Mesothelial cell of epicardium (in vitro differentiated cells): ENCODE measurements at regions not wholly inside any gene's neighbourhood (a gene's known extent, or its start where the extent isn't known, plus 50 kb on each side); places are given as distances from the start of the nearest gene placed in this dataset.

Source experiments
- DNase-seq, 2 experiments: peaks; one replicate each; pipeline ENCODE4 v3.0.0; 2021; ENCODE audit warnings: low spot score in 2 of 2; ENCODE audit not compliant: unreplicated experiment in 2 of 2
- H3K27ac Mint-ChIP-seq: 2 replicates; pipeline ENCODE4 v1.8.0; 2021; ENCODE audit warnings: mixed read lengths
- H3K27me3 Mint-ChIP-seq: 2 replicates; pipeline ENCODE4 v1.8.0; 2021; ENCODE audit warnings: low read depth, mixed read lengths
- H3K36me3 Mint-ChIP-seq: 2 replicates; pipeline ENCODE4 v1.8.0; 2021; ENCODE audit warnings: mixed read lengths
- H3K4me1 Mint-ChIP-seq: 2 replicates; pipeline ENCODE4 v1.8.0; 2021; ENCODE audit warnings: mixed read lengths
- H3K4me3 Mint-ChIP-seq: 2 replicates; pipeline ENCODE4 v1.8.0; 2021; ENCODE audit warnings: mild to moderate bottlenecking, moderate library complexity, mixed read lengths
- H3K9me3 Mint-ChIP-seq: 2 replicates; pipeline ENCODE4 v1.8.0; 2021; ENCODE audit warnings: mixed read lengths
- TF ChIP-seq, protein P1 (sequence below): fragments of 200-600 bp; sonication (generic); IDR thresholded peaks from one replicate; pipeline ENCODE4 v1.5.0; 2021; ENCODE audit warnings: antibody characterized with exemption; ENCODE audit not compliant: unreplicated experiment

DNA sequence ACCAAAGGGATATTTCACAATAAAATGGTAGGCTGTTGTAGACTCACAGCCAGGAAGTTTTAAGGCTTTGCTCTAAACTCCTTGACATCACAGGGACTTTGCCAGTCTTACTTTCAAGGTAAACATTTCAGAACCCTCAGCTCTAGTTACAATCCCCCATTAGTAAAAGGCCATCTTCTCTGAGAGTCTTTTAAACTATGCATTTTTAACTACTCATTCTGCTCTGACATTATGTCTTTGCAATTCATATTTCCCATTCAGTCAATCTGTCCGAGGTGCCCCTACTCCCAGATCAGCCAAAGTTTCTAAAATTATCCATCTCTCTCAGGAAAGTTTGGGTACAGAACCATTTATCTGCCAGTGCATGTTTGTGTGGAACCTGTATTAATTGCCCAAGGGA, 1094.1 kb downstream of the TDRD15 start:
- peaks cover 6% of the 10 kb centered on the region for H3K9me3 Mint-ChIP-seq

GRCh38 chr2:22221006-22221405, 1097.2 kb downstream of the TDRD15 start:
- no peak overlapping the region for H3K27ac Mint-ChIP-seq
- no peak for DNase-seq
- H3K36me3 Mint-ChIP-seq: no peaks in the 10 kb centered on the region
- TF ChIP-seq, protein P1, sequence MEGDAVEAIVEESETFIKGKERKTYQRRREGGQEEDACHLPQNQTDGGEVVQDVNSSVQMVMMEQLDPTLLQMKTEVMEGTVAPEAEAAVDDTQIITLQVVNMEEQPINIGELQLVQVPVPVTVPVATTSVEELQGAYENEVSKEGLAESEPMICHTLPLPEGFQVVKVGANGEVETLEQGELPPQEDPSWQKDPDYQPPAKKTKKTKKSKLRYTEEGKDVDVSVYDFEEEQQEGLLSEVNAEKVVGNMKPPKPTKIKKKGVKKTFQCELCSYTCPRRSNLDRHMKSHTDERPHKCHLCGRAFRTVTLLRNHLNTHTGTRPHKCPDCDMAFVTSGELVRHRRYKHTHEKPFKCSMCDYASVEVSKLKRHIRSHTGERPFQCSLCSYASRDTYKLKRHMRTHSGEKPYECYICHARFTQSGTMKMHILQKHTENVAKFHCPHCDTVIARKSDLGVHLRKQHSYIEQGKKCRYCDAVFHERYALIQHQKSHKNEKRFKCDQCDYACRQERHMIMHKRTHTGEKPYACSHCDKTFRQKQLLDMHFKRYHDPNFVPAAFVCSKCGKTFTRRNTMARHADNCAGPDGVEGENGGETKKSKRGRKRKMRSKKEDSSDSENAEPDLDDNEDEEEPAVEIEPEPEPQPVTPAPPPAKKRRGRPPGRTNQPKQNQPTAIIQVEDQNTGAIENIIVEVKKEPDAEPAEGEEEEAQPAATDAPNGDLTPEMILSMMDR: no peak
- no peaks in the 10 kb centered on the region for H3K27me3 Mint-ChIP-seq
- H3K4me1 Mint-ChIP-seq: no peaks in the 10 kb centered on the region
- peaks cover 24% of the 10 kb centered on the region for H3K9me3 Mint-ChIP-seq
- no peak overlapping the region for H3K4me3 Mint-ChIP-seq

More for the DNA sequence above, 1094.1 kb downstream of the TDRD15 start:
- no peak for DNase-seq
- H3K36me3 Mint-ChIP-seq: no peaks in the 10 kb centered on the region
- no peaks in the 10 kb centered on the region for H3K4me1 Mint-ChIP-seq
- TF ChIP-seq, protein P1: no peak
- H3K27me3 Mint-ChIP-seq: no peaks in the 10 kb centered on the region
- no peak overlapping the region for H3K27ac Mint-ChIP-seq
- no peak overlapping the region for H3K4me3 Mint-ChIP-seq

DNA sequence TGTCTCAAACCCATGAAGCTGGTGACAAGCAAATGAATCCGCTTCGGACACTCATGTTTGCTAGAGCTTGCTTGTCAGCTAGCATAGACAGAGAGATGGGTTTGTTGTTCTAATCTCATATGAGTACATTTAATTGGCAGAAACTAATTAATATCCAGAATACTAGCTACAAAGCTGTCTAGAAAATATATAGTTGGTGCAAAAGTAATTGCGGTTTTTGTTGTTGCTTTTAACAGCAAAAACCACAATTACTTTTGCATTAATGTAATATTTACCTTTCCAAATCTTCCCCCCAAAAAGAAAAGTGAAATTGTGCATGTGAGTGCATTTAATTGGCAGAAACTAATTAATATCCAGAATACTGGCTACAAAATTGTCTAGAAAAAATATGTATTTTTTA, 1115.2 kb downstream of the TDRD15 start:
- TF ChIP-seq, protein P1: no peak
- Mint-ChIP-seq H3K4me3 (no peak overlapping the region), H3K36me3 (no peaks in the 10 kb centered on the region), H3K27ac (no peak overlapping the region), H3K27me3 (peaks cover 5% of the 10 kb centered on the region), H3K4me1 (no peaks in the 10 kb centered on the region), H3K9me3 (no peaks in the 10 kb centered on the region)
- no peak for DNase-seq

DNA sequence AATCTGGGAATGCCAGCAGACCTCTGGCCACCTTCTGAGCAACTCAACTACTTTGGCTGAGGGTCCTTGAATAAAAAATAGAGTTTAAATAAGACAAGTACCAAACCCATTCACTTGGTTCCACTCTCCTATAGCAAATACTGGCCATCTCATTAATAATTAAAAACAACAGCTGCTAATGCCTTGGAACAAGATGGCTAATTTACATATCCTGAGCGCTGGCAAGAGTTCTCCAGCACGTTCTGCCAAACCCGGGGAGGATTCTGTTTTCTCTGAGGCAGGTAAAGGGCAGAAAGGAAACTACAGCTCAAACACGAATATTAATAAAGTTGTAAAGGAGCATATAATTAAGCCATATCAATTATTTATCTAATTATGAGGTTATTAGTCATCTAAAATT, 1123.7 kb downstream of the TDRD15 start:
- Mint-ChIP-seq H3K4me3 (no peak overlapping the region), H3K27me3 (no peaks in the 10 kb centered on the region), H3K36me3 (no peaks in the 10 kb centered on the region), H3K27ac (no peak overlapping the region), H3K4me1 (no peaks in the 10 kb centered on the region), H3K9me3 (no peaks in the 10 kb centered on the region)
- DNase-seq: no peak
- TF ChIP-seq, protein P1: no peak

- H3K4me1 Mint-ChIP-seq: no peaks in the 10 kb centered on the region
- no peak overlapping the region for H3K27ac Mint-ChIP-seq
- no peaks in the 10 kb centered on the region for H3K27me3 Mint-ChIP-seq
- TF ChIP-seq, protein P1: no peak
- H3K36me3 Mint-ChIP-seq: no peaks in the 10 kb centered on the region
- no peaks in the 10 kb centered on the region for H3K9me3 Mint-ChIP-seq
- H3K4me3 Mint-ChIP-seq: no peak overlapping the region
- no peak for DNase-seq
Observed at GRCh38 chr2:22248851-22249250, 1125.1 kb downstream of the TDRD15 start.

- Mint-ChIP-seq H3K9me3 (no peaks in the 10 kb centered on the region), H3K36me3 (no peaks in the 10 kb centered on the region), H3K4me3 (no peak overlapping the region), H3K27ac (no peak overlapping the region), H3K4me1 (no peaks in the 10 kb centered on the region), H3K27me3 (peaks cover 2% of the 10 kb centered on the region)
- no peak for DNase-seq
- TF ChIP-seq, protein P1: no peak
Observed at GRCh38 chr2:22253171-22253570, 1129.4 kb downstream of the TDRD15 start.
